ENCODE measurements at regions not wholly inside any gene's neighbourhood (a gene's known extent, or its start where the extent isn't known, plus 50 kb on each side); places are given as distances from the start of the nearest gene placed in this dataset.
A peak's percentile ranks its signal among the peaks of the same experiment; 100 is the strongest.
"Not testable (repeated sequence)": the region's sequence is repeated elsewhere in the genome, so short reads cannot be mapped to it uniquely, and the experiment has no call there.

- intact Hi-C loops (cut with DNase I): no loop called here
- DNase-seq: no peak
- Histone ChIP-seq H3K9me3 (peaks cover 0 to 8% of the 10 kb centered on the region in 2 donors), H3K27ac (no peak overlapping the region), H3K4me3 (no peak overlapping the region), H3K4me1 (no peaks in the 10 kb centered on the region), H3K27me3 (no peaks in the 10 kb centered on the region), H3K36me3 (no peaks in the 10 kb centered on the region)
- ATAC-seq: peak; percentile 59
- TF ChIP-seq, protein P1, sequence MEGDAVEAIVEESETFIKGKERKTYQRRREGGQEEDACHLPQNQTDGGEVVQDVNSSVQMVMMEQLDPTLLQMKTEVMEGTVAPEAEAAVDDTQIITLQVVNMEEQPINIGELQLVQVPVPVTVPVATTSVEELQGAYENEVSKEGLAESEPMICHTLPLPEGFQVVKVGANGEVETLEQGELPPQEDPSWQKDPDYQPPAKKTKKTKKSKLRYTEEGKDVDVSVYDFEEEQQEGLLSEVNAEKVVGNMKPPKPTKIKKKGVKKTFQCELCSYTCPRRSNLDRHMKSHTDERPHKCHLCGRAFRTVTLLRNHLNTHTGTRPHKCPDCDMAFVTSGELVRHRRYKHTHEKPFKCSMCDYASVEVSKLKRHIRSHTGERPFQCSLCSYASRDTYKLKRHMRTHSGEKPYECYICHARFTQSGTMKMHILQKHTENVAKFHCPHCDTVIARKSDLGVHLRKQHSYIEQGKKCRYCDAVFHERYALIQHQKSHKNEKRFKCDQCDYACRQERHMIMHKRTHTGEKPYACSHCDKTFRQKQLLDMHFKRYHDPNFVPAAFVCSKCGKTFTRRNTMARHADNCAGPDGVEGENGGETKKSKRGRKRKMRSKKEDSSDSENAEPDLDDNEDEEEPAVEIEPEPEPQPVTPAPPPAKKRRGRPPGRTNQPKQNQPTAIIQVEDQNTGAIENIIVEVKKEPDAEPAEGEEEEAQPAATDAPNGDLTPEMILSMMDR (IDR thresholded peaks at IDR 0.05): no peak
These were observed 258.5 kb downstream of the PDCD6IP start for GRCh38 chr3:34056951-34057390.

GRCh38 chr3:34060995-34061394, 262.6 kb downstream of the PDCD6IP start:
- H3K27me3 ChIP-seq; intact Hi-C loops (cut with DNase I); ATAC-seq; H3K4me1 ChIP-seq; H3K36me3 ChIP-seq; H3K4me3 ChIP-seq; H3K27ac ChIP-seq; H3K9me3 ChIP-seq; DNase-seq: not testable (repeated sequence)

DNA sequence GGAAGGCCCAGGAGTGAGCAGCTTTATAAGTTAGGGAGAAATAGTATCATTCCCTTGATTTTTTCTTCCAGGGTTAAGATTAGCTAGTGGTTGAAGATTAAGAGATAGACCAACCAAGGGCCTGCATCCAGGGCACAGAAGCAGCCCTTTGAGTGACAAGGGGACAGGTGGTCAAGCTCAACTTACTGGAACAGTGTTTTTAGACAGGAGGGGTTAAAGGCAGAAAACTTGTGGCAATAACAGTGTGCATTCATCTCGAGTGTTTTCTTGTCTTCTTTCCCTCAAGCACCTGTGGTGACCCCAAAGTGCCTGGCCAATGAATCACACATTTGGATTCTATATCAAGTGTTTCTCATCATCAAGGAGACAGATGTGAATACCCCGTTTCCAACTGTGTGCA, 267.5 kb downstream of the PDCD6IP start:
- no peak overlapping the region for H3K4me3 ChIP-seq
- no peaks in the 10 kb centered on the region for H3K4me1 ChIP-seq
- intact Hi-C loops (cut with DNase I): no loop called here
- no peaks in the 10 kb centered on the region for H3K36me3 ChIP-seq
- no peak for DNase-seq
- no peak overlapping the region for H3K27ac ChIP-seq
- H3K27me3 ChIP-seq: no peaks in the 10 kb centered on the region
- ATAC-seq: no peak
- TF ChIP-seq, protein P1 (IDR thresholded peaks at IDR 0.05): no peak
- peaks cover 0 to 3% of the 10 kb centered on the region in 2 donors for H3K9me3 ChIP-seq

- TF ChIP-seq, protein P1 (IDR thresholded peaks at IDR 0.05): no peak
- no peak for DNase-seq
- H3K36me3 ChIP-seq: no peaks in the 10 kb centered on the region
These were observed 267.9 kb downstream of the PDCD6IP start for GRCh38 chr3:34066328-34066727.

GRCh38 chr3:34066999-34067398, 268.6 kb downstream of the PDCD6IP start:
- Histone ChIP-seq H3K27me3 (no peaks in the 10 kb centered on the region), H3K4me3 (no peak overlapping the region), H3K27ac (no peak overlapping the region), H3K36me3 (no peaks in the 10 kb centered on the region), H3K9me3 (no peaks in the 10 kb centered on the region), H3K4me1 (no peaks in the 10 kb centered on the region)
- intact Hi-C loops (cut with DNase I): no loop called here
- no peak for ATAC-seq
- TF ChIP-seq, protein P1 (IDR thresholded peaks at IDR 0.05): no peak
- DNase-seq: no peak

More at GRCh38 chr3:34066328-34066727, 267.9 kb downstream of the PDCD6IP start:
- H3K9me3 ChIP-seq: peaks cover 0 to 1% of the 10 kb centered on the region in 2 donors
- H3K27me3 ChIP-seq: no peaks in the 10 kb centered on the region
- H3K4me3 ChIP-seq: no peak overlapping the region
- H3K4me1 ChIP-seq: no peaks in the 10 kb centered on the region
- ATAC-seq: no peak
- no peak overlapping the region for H3K27ac ChIP-seq
- intact Hi-C loops (cut with DNase I): no loop called here

DNA sequence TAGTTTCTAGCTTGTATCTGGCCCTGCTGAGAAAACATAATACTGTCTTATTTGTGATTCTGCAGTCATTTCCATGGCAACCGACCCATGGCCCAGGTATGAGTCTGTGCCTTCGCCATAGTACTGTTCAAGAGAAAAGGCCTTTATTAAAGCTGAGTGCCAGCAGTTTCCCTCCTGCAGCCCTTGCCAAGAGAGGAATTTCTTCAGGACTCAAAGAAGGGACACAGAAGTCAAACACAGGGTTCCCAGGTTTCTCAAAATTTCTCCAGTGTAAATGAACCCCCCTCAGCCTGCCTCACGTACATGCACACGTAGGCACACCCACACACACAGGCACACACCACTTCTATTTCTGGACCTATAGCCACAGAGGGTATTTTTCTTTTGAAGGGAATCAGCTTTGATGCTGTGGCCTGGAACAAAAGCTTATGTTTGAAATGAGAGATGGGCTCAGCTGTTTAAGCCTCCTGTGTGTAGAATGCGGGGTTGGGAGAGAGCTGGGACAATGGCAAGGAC, 269.2 kb downstream of the PDCD6IP start:
- ATAC-seq (no peak), DNase-seq (no peak)
- TF ChIP-seq, protein P1 (IDR thresholded peaks at IDR 0.05): no peak
- no peak overlapping the region for H3K4me3 ChIP-seq
- no peaks in the 10 kb centered on the region for H3K4me1 ChIP-seq
- no peak overlapping the region for H3K27ac ChIP-seq
- intact Hi-C loops (cut with DNase I): no loop called here
- H3K36me3 ChIP-seq: no peaks in the 10 kb centered on the region
- no peaks in the 10 kb centered on the region for H3K27me3 ChIP-seq
- no peaks in the 10 kb centered on the region for H3K9me3 ChIP-seq

Data from left lung (tissue), 4 donors.